K562 (cell line): ENCODE measurements at regions not wholly inside any gene's neighbourhood (a gene's known extent, or its start where the extent isn't known, plus 50 kb on each side); places are given as distances from the start of the nearest gene placed in this dataset.

ENCODE experiments used
- ATAC-seq: fragments of 200-7000 bp; cut with Tn5 transposase; 3 replicates; pipeline ENCODE4 v1.9.1; 2020; ENCODE audit warnings: moderate library complexity
- BruUV-seq: library from RNA; stranded (reverse); fragments of 400-500 nt; replicated peaks from 2 replicates; lab custom pipeline; 2021; lab: Mats Ljungman, UMichigan
- CTCF ChIA-PET: fragments of 300-600 bp; formaldehyde crosslinking; extraction: SDS; loops from one replicate; lab custom pipeline; 2021; ENCODE audit warnings: low intra/inter-chr PET ratio; lab: Yijun Ruan, JAX
- POLR2A ChIA-PET: fragments of 300-600, 350-650 bp; sonication (Branson Sonifier 250); formaldehyde crosslinking; extraction: SDS; loops from one replicate; lab custom pipeline; 2021; ENCODE audit warnings: antibody characterized with exemption, inconsistent platforms; lab: Yijun Ruan, JAX
- DNase-seq, 4 experiments: peaks; one replicate each; pipeline versions ENCODE4 v3.0.0 to v3.0.0-alpha.2; 2011 to 2018; ENCODE audit warnings: low spot score in 3 of 4, mixed read lengths in 3 of 4; ENCODE audit errors: extremely low read depth in 1 of 4
- FAIRE-seq: peaks from 2 replicates; lab custom pipeline; 2011; peaks lifted over from hg19 to GRCh38; lab: Jason Lieb, UNC
- H2AFZ ChIP-seq: 2 replicates; pipeline ENCODE4 v1.6.0; 2011; ENCODE audit warnings: low read depth, low read length, control low read depth, inconsistent platforms
- H3K27ac ChIP-seq: fragments of 200-600 bp; 3 replicates; pipeline ENCODE4 v1.8.0; 2011; ENCODE audit warnings: low read depth, mild to moderate bottlenecking, control low read depth, inconsistent platforms, low read length, moderate library complexity, mixed read lengths; ENCODE audit errors: extremely low read depth
- H3K27me3 ChIP-seq, 2 experiments: fragments of 300-600 bp in 1 of 2; 2 replicates in 1 of 2; 3 replicates in 1 of 2; pipeline versions ENCODE4 v1.6.0 to v1.8.0; 2011; ENCODE audit warnings: inconsistent platforms in 2 of 2, low read length in 2 of 2, mild to moderate bottlenecking in 1 of 2, mixed read lengths in 1 of 2, moderate library complexity in 1 of 2; ENCODE audit not compliant: control insufficient read depth in 2 of 2, insufficient read depth in 2 of 2
- H3K36me3 ChIP-seq: fragments of 300-600 bp; 3 replicates; pipeline ENCODE4 v1.8.0; 2011; ENCODE audit warnings: mild to moderate bottlenecking, low read length, inconsistent platforms; ENCODE audit not compliant: control insufficient read depth, insufficient read depth
- H3K4me1 ChIP-seq, 2 experiments: fragments of 200-600 bp in 1 of 2; replicated peaks in 1 of 2; 2 replicates in 1 of 2; 3 replicates in 1 of 2; pipeline versions ENCODE4 v1.5.1 to v1.8.0; 2011; ENCODE audit warnings: inconsistent platforms in 2 of 2, low read length in 2 of 2, mild to moderate bottlenecking in 1 of 2, mixed read lengths in 1 of 2, moderate library complexity in 1 of 2; ENCODE audit not compliant: control insufficient read depth in 2 of 2, insufficient read depth in 2 of 2
- H3K4me2 ChIP-seq: 2 replicates; pipeline ENCODE4 v1.6.1; 2011; ENCODE audit warnings: low read length, control low read depth, inconsistent platforms, mixed read lengths; ENCODE audit not compliant: insufficient read depth
- H3K4me3 ChIP-seq: fragments of 200-600 bp; sonication (generic), shearing (Covaris generic); 2 replicates; pipeline ENCODE4 v1.5.1; 2016; ENCODE audit warnings: control low read depth, inconsistent platforms
- H3K79me2 ChIP-seq: fragments of 200-600 bp; 3 replicates; pipeline ENCODE4 v1.8.0; 2011; ENCODE audit warnings: low read length, inconsistent platforms; ENCODE audit not compliant: control insufficient read depth, insufficient read depth
- H3K9ac ChIP-seq, 2 experiments: 2 replicates each; pipeline versions ENCODE4 v1.6.0 to v1.6.1; 2011; ENCODE audit warnings: low read depth in 2 of 2, low read length in 2 of 2, control low read depth in 1 of 2, inconsistent platforms in 1 of 2, mild to moderate bottlenecking in 1 of 2, mixed read lengths in 1 of 2; ENCODE audit not compliant: insufficient read depth in 1 of 2
- H3K9me1 ChIP-seq: one replicate; pipeline ENCODE4 v1.6.0; 2011; ENCODE audit warnings: inconsistent platforms, mild to moderate bottlenecking, low read length, moderate library complexity; ENCODE audit not compliant: control insufficient read depth, insufficient read depth
- H3K9me3 ChIP-seq: replicated peaks from 2 replicates; pipeline ENCODE4 v1.5.1; 2011; ENCODE audit warnings: low read depth, low read length, inconsistent platforms; ENCODE audit not compliant: control insufficient read depth, insufficient read depth
- H4K20me1 ChIP-seq: replicated peaks from 2 replicates; pipeline ENCODE4 v1.6.1; 2011; ENCODE audit warnings: low read length, inconsistent platforms, mixed read lengths; ENCODE audit not compliant: control insufficient read depth, insufficient read depth
- DEAF1 ChIP-seq: fragments of 450-650 bp; formaldehyde crosslinking; IDR thresholded peaks from 2 replicates; pipeline ENCODE4 v1.4.0; 2020; ENCODE audit warnings: mild to moderate bottlenecking, moderate library complexity
- ETS2 ChIP-seq: IDR thresholded peaks from 2 replicates; pipeline ENCODE4 v1.6.1; 2016; ENCODE audit warnings: borderline replicate concordance, missing genetic modification characterization, mild to moderate bottlenecking, moderate library complexity, missing compliant biosample characterization; ENCODE audit not compliant: poor library complexity, severe bottlenecking
- HMG20B ChIP-seq: fragments of 250-450 bp; sonication (Bioruptor Pico); IDR thresholded peaks from 2 replicates; pipeline ENCODE4 v1.5.0; 2021; ENCODE audit warnings: mild to moderate bottlenecking
- ID3 ChIP-seq, 2 experiments: fragments of 250-450 bp in 1 of 2; fragments of 450-650 bp in 1 of 2; sonication (Bioruptor Pico) in 1 of 2; IDR thresholded peaks; 2 replicates each; pipeline versions ENCODE4 v1.6.1 to v1.8.0; 2016 to 2021; ENCODE audit warnings: mild to moderate bottlenecking in 2 of 2, moderate library complexity in 2 of 2, missing compliant biosample characterization in 1 of 2, missing genetic modification characterization in 1 of 2
- KAT2B ChIP-seq: IDR thresholded peaks from one replicate; pipeline ENCODE4 v1.6.1; 2012; ENCODE audit warnings: low read depth, mild to moderate bottlenecking, control low read depth, inconsistent platforms, low read length, moderate library complexity
- MBD1 ChIP-seq: fragments of 250-450 bp; sonication (Bioruptor Pico); IDR thresholded peaks from 2 replicates; pipeline ENCODE4 v1.8.0; 2022; ENCODE audit warnings: inconsistent platforms
- MTA2 ChIP-seq: fragments of 450-650 bp; IDR thresholded peaks from 2 replicates; pipeline ENCODE4 v1.6.1; 2016; ENCODE audit warnings: low read depth
- NR2C2 ChIP-seq, 2 experiments: fragments of 200-800 bp in 1 of 2; sonication (Bioruptor generic) in 1 of 2; sonication (generic) in 1 of 2; formaldehyde crosslinking in 1 of 2; IDR thresholded peaks; 2 replicates each; pipeline versions ENCODE4 v1.6.1 to v1.8.0; 2016 to 2022; ENCODE audit warnings: mild to moderate bottlenecking in 1 of 2, missing compliant biosample characterization in 1 of 2, missing genetic modification characterization in 1 of 2, missing genetic modification reagents in 1 of 2
- PBX2 ChIP-seq, 2 experiments: IDR thresholded peaks in 1 of 2; conservative IDR thresholded peaks in 1 of 2; 2 replicates each; pipeline ENCODE4 v1.6.1; 2016; ENCODE audit warnings: low read depth in 2 of 2, mild to moderate bottlenecking in 1 of 2, missing compliant biosample characterization in 1 of 2, missing genetic modification characterization in 1 of 2, moderate library complexity in 1 of 2
- PTTG1 ChIP-seq: fragments of 450-650 bp; IDR thresholded peaks from 2 replicates; pipeline ENCODE4 v1.6.1; 2016; ENCODE audit warnings: low read depth, mild to moderate bottlenecking, missing genetic modification characterization, missing compliant biosample characterization
- SIN3B ChIP-seq: fragments of 450-650 bp; IDR thresholded peaks from 2 replicates; pipeline ENCODE4 v1.6.1; 2017; ENCODE audit warnings: low read depth, mild to moderate bottlenecking, moderate library complexity
- ZNF449 ChIP-seq: fragments of 250-450 bp; sonication (Bioruptor Pico); IDR thresholded peaks from 2 replicates; pipeline ENCODE4 v1.8.0; 2022; ENCODE audit warnings: moderate library complexity, mild to moderate bottlenecking, inconsistent platforms
- WGBS: fragments of 100-300 bp; shearing (Covaris generic); methylation state at CpG from one replicate; pipeline ENCODE4 v1.1.6; 2016; ENCODE audit warnings: low coverage, mixed read lengths; ENCODE audit not compliant: insufficient coverage; ENCODE audit errors: missing lambda C conversion rate; 5-methylcytosine and 5-hydroxymethylcytosine counted together
- in situ Hi-C: fragments of 300-500 bp; cut with MboI; formaldehyde crosslinking; loops from 4 replicates; pipeline ENCODE4 v1.15.0; 2018; ENCODE audit warnings: inconsistent platforms, mixed read lengths
- intact Hi-C: fragments of 100-400 bp; cut with micrococcal nuclease; formaldehyde crosslinking; loops from 2 replicates; pipeline ENCODE4 v1.14.2; 2022

GRCh38 chr7:81605493-81605892 lies 164.4 kb downstream of the HGF start:
- no peak overlapping the region for H3K4me2 ChIP-seq
- FAIRE-seq = no peak
- H2AFZ ChIP-seq = no peak overlapping the region
- no peak for TF ChIP-seq MTA2
- no peak for TF ChIP-seq KAT2B
- no peak for TF ChIP-seq ID3 (CRISPR knock-in tag; IDR thresholded peaks at IDR 0.05)
- no peak for TF ChIP-seq ID3 (tag; IDR thresholded peaks at IDR 0.05)
- no peak for TF ChIP-seq SIN3B
- no peak for TF ChIP-seq DEAF1
- TF ChIP-seq ETS2 = no peak
- no peak for TF ChIP-seq MBD1
- TF ChIP-seq NR2C2 (CRISPR knock-in tag; IDR thresholded peaks at IDR 0.05) = no peak
- TF ChIP-seq NR2C2 (tag; IDR thresholded peaks at IDR 0.05) = no peak
- no peak for TF ChIP-seq ZNF449 (CRISPR knock-in tag)
- no peak for TF ChIP-seq HMG20B (CRISPR knock-in tag)
- no peak for TF ChIP-seq PBX2 (CRISPR knock-in tag; IDR thresholded peaks at IDR 0.05; ENCODE audit: low read depth)
- no peak for TF ChIP-seq PBX2 (tag; conservative IDR thresholded peaks at IDR 0.05; ENCODE audit: low read depth)
- TF ChIP-seq PTTG1 (tag) = no peak

More at GRCh38 chr7:81605493-81605892, 164.4 kb downstream of the HGF start:
- DNase-seq = no peak
- H3K4me3 ChIP-seq = no peak overlapping the region
- no TSS peak for BruUV-seq
- no peak for ATAC-seq
- no peak overlapping the region for H3K27ac ChIP-seq
- intact Hi-C loops = no loop called here
- ChIA-PET POLR2A (no interaction called here), CTCF (no interaction called here)
- no peaks in the 10 kb centered on the region for H3K79me2 ChIP-seq
- H3K9me1 ChIP-seq = no peaks in the 10 kb centered on the region
- no peaks in the 10 kb centered on the region for H3K4me1 ChIP-seq
- H3K9ac ChIP-seq = no peak overlapping the region
- no peaks in the 10 kb centered on the region for H4K20me1 ChIP-seq
- no peaks in the 10 kb centered on the region for H3K27me3 ChIP-seq
- H3K9me3 ChIP-seq = no peaks in the 10 kb centered on the region; the same call in 1 of the 2 replicates
- 0% methylated on average over 4 of the region's 4 CpGs for WGBS
- in situ Hi-C loops = no loop called here
- H3K36me3 ChIP-seq = no peaks in the 10 kb centered on the region
